Right atrium auricular region (tissue), 2 donors: ENCODE measurements at regions not wholly inside any gene's neighbourhood (a gene's known extent, or its start where the extent isn't known, plus 50 kb on each side); places are given as distances from the start of the nearest gene placed in this dataset.

ENCODE experiments used
- DNase-seq: peaks from one replicate; pipeline ENCODE4 v3.0.0-alpha.2; 2019; ENCODE audit warnings: low spot score
- H3K27ac ChIP-seq, 2 donors: fragments of 200-600 bp; sonication (generic); 1 replicate in 1 of 2; 2 replicates in 1 of 2; pipeline ENCODE4 v1.5.1; 2016 to 2019
- H3K27me3 ChIP-seq, 2 donors: fragments of 200-600 bp; sonication (generic); one replicate each; pipeline versions ENCODE4 v1.5.1 to v1.6.0; 2017 to 2019
- H3K36me3 ChIP-seq: fragments of 200-600 bp; sonication (generic); one replicate; pipeline ENCODE4 v1.5.1; 2016
- H3K4me1 ChIP-seq, 2 donors: fragments of 200-600 bp; sonication (generic); one replicate each; pipeline versions ENCODE4 v1.5.1 to v1.6.0; 2017 to 2019
- H3K4me3 ChIP-seq, 2 donors: fragments of 200-600 bp; sonication (generic); 1 replicate in 1 of 2; 2 replicates in 1 of 2; pipeline ENCODE4 v1.5.1; 2017 to 2019; ENCODE audit warnings: mild to moderate bottlenecking in 1 of 2, moderate library complexity in 1 of 2
- H3K9me3 ChIP-seq, 2 donors: fragments of 200-600 bp; sonication (generic); one replicate each; pipeline ENCODE4 v1.5.1; 2019
- TF ChIP-seq, protein P1 (sequence below), 2 donors: fragments of 200-600 bp; sonication (generic); IDR thresholded peaks; one replicate each; pipeline ENCODE4 v1.5.1; 2019; ENCODE audit warnings: antibody characterized with exemption in 2 of 2

DNA sequence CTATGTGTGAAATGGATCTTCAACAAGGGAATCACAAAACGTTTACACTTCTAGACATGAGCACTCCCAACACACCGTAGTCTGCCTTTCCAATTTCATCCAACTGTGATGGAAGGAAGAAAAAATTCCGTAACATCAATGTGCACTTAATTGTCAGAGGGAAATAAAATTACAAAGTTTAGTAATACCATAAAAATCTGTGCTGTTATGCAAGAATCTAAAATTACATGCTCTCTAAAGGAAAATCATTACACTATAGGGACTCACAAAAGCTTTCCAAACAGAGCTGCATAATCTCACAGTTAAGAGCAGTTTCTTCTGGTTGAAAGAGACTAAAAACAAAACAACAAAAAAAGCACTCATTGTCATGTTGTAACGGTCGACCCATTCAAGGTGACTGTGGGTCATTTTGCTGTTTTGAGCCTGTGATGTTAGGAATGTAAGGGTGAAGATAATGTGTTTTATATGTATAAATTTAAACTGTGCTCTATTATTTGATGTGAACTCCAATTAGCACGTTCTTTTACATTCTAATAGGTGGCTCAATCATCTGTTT lies 698.0 kb downstream of the TDRD15 start:
- no peak for DNase-seq

DNA sequence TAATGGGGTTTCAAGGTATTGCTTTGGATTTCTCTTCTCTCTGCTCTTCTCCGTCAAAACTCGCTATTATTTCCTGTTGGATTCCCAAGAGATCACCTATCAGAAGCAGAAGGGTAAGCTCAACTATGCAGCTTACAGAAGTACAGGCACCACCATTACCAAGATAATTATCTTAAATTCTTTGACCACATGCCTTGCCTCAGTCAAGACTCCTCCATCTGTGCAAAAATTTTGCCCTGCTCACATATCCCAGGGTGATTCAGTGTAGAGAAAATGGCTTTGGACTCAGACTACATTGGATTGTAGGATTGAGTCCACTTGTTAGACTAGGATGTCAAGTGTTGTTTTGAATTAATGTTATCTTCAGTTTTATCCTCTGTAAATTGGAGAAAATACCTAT lies 698.7 kb downstream of the TDRD15 start:
- no peak overlapping the region for H3K27ac ChIP-seq
- H3K9me3 ChIP-seq: no peaks in the 10 kb centered on the region
- no peaks in the 10 kb centered on the region for H3K36me3 ChIP-seq
- H3K4me1 ChIP-seq: no peaks in the 10 kb centered on the region
- TF ChIP-seq, protein P1, sequence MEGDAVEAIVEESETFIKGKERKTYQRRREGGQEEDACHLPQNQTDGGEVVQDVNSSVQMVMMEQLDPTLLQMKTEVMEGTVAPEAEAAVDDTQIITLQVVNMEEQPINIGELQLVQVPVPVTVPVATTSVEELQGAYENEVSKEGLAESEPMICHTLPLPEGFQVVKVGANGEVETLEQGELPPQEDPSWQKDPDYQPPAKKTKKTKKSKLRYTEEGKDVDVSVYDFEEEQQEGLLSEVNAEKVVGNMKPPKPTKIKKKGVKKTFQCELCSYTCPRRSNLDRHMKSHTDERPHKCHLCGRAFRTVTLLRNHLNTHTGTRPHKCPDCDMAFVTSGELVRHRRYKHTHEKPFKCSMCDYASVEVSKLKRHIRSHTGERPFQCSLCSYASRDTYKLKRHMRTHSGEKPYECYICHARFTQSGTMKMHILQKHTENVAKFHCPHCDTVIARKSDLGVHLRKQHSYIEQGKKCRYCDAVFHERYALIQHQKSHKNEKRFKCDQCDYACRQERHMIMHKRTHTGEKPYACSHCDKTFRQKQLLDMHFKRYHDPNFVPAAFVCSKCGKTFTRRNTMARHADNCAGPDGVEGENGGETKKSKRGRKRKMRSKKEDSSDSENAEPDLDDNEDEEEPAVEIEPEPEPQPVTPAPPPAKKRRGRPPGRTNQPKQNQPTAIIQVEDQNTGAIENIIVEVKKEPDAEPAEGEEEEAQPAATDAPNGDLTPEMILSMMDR (IDR thresholded peaks at IDR 0.05): no peak
- H3K4me3 ChIP-seq: no peak overlapping the region
- DNase-seq: no peak
- no peaks in the 10 kb centered on the region for H3K27me3 ChIP-seq

More for the DNA sequence above, 698.0 kb downstream of the TDRD15 start:
- Histone ChIP-seq H3K36me3 (no peaks in the 10 kb centered on the region), H3K27me3 (no peaks in the 10 kb centered on the region), H3K4me3 (no peak overlapping the region), H3K9me3 (no peaks in the 10 kb centered on the region), H3K27ac (no peak overlapping the region), H3K4me1 (no peaks in the 10 kb centered on the region)
- TF ChIP-seq, protein P1 (IDR thresholded peaks at IDR 0.05): no peak

DNA sequence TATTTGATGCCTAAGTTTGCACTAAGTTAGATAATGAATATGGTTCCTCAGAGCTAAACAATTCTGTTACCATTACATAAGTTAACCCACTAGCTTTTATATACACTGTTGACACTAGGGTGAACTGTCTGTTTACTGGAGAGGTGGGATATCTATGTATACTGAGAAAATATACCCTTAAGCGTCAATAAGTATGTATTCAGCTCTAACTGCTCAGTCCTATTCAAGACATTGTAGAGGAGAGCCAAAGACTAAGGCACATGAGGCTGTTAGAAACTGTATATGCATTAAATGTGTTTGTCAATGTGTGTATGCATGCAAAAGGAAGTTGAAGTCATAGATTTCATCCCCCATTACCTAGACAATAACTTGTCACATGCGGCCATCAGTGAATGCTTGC lies 710.0 kb downstream of the TDRD15 start:
- Histone ChIP-seq H3K27me3 (no peaks in the 10 kb centered on the region), H3K4me3 (no peak overlapping the region), H3K4me1 (no peaks in the 10 kb centered on the region), H3K27ac (no peak overlapping the region), H3K36me3 (no peaks in the 10 kb centered on the region), H3K9me3 (no peaks in the 10 kb centered on the region)
- TF ChIP-seq, protein P1 (IDR thresholded peaks at IDR 0.05): no peak
- DNase-seq: no peak

DNA sequence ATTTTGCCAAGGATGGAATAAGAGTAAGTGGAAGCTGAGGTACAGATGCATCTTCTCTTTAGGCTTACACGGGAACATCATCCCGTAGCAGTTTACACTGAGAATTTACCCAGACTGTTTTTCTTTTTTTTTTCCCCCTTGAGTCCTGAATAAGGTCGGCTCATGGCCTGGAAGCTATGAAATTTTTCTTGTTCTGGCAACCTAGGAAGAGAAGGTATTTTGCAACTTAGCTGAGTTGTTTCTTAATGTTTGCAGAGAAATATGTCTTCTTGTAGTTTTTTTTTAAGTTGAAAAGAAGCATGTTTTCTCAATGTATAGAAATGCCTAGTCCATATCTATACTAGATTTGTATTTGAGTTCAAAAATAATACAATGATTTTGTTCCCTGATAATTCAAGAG lies 712.5 kb downstream of the TDRD15 start:
- Histone ChIP-seq H3K4me3 (no peak overlapping the region), H3K27me3 (no peaks in the 10 kb centered on the region), H3K36me3 (no peaks in the 10 kb centered on the region), H3K4me1 (no peaks in the 10 kb centered on the region), H3K27ac (no peak overlapping the region), H3K9me3 (no peaks in the 10 kb centered on the region)
- DNase-seq: no peak
- TF ChIP-seq, protein P1 (IDR thresholded peaks at IDR 0.05): no peak

DNA sequence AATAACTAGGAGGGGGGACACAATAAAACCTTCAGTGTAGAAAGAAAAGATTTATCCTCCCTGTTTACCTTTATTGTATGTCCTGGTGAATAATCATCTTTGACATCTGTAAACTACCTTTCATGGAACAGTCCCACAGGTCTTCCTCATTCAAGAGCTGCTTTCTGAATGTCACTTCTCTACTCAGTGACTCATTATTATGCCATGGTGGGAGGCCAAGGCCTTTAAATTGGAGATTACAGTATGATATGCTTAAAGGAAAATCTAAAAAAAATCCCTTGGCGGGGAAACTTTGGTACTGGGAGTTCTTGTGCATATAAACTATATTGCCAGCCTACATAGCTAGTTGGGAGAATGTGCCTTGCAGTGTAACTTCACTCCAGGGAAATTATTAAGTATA lies 713.0 kb downstream of the TDRD15 start:
- H3K4me3 ChIP-seq: no peak overlapping the region
- H3K27ac ChIP-seq: no peak overlapping the region
- H3K4me1 ChIP-seq: no peaks in the 10 kb centered on the region
- TF ChIP-seq, protein P1 (IDR thresholded peaks at IDR 0.05): no peak
- H3K9me3 ChIP-seq: no peaks in the 10 kb centered on the region
- H3K27me3 ChIP-seq: no peaks in the 10 kb centered on the region
- no peak for DNase-seq
- H3K36me3 ChIP-seq: no peaks in the 10 kb centered on the region
